ENCODE measurements at regions not wholly inside any gene's neighbourhood (a gene's known extent, or its start where the extent isn't known, plus 50 kb on each side); places are given as distances from the start of the nearest gene placed in this dataset.
A peak's percentile ranks its signal among the peaks of the same experiment; 100 is the strongest.

- ATAC-seq (no peak), DNase-seq (no peak)
- intact Hi-C loops (cut with DNase I, micrococcal nuclease): no loop called here
Observed at GRCh38 chr13:88294368-88294767, 623.2 kb downstream of the SLITRK5 start.

- DNase-seq (no peak), ATAC-seq (no peak)
- intact Hi-C loops (cut with DNase I, micrococcal nuclease): no loop called here
Observed at GRCh38 chr13:88303157-88303556, 632.0 kb downstream of the SLITRK5 start.

DNA sequence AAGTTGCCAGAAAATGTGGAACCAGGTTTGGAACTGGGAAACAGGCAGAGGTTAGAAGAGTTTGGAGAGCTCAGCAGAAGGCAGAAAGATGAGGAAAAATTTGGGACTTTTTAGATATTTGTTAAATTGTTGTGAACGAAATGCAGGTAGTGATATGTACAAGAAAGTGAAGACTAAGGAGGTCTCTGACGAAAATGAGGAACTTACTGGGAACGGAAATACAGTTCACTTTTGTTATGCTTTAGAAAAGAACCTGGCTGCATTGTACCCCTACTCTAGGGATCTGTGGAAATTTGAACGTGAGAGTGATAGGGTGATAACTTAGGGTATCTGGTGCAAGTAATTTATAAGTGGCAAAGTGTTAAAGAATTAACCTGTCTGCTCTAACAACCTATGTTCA lies 632.4 kb downstream of the SLITRK5 start:
- DNase-seq: no peak
- intact Hi-C loops (cut with DNase I, micrococcal nuclease): no loop called here
- ATAC-seq: no peak

- DNase-seq: no peak
- no peak for ATAC-seq
- intact Hi-C loops (cut with DNase I, micrococcal nuclease): no loop called here
Observed at GRCh38 chr13:88314496-88314895, 643.3 kb downstream of the SLITRK5 start.

DNA sequence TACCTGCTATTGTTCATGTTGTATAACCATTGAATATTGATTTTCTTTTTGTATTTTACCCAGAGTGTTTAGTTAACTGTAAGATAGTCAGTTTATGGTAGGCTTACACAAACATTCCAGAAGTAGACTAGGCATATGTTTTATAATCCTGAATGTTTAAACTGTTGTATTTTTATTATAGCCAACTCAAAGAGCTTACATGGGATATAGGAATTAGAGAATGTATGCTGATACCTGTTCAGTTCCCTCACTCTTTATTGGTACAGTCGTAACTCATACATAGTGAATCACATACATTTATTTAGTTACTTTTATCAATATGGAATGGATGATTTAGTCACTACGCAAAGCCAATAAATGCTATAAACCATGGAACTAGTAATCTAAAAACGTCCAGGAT lies 657.9 kb downstream of the SLITRK5 start:
- peak; percentile 95 for ATAC-seq
- intact Hi-C loops (cut with DNase I, micrococcal nuclease): no loop called here
- DNase-seq: no peak

DNA sequence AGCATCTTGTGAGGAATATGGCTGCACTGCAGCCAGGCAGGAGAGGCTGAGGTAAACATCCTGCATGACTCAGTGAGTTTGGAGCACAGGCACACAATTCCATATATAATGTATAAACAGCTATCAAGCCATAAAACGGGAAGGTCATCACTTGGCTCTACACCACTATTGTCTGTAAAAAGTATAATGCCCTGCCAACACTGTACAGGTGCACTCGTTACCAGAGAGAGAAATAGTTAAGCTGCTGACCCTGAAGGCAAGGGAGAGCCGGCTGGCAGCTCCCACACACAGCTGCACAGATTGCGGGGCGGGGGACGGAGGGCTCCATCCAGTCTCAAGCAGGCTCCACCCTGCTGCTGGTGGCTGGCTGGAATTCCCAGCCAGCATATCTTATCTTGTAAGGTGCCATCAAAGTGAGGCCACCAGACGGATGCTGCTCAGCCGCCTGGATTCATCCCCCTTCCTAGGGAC lies 668.1 kb downstream of the SLITRK5 start:
- intact Hi-C loops (cut with DNase I, micrococcal nuclease): no loop called here
- DNase-seq (peak; percentile 49 to 56), ATAC-seq (peak; percentile 98)

DNA sequence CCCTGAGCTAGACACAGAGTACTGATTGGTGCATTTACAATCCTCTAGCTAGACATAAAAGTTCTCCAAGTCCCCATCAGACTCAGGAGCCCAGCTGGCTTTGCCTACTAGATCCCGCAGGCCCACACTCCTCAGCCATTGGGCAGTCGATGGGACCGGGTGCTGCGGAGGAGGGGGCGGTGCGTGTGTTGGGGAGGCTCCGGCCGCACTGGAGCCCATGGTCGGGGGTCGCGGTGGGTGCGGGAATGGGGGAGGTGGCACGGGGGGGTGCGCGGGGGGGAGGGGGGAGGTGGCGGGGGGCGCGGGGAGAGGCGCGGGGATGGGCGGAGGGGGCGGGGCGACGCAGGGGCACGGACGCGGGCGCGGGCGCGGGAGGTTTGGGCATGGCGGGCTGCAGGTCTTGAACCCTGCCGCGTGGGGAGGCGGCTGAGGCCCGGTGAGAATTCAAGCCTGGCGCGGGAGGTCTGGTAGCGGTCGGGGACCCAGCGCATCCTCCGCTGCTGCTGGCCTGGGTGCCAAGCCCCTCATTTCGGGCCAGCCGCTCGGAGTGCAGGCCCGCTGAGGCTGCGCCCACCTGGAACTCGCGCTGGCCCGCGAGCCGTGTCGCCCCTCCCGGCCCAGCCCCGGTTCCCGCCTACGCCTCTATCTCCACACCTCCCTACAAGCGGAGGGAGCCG lies 674.1 kb downstream of the SLITRK5 start:
- ATAC-seq (no peak), DNase-seq (no peak)
- intact Hi-C loops (cut with DNase I, micrococcal nuclease): no loop called here

DNA sequence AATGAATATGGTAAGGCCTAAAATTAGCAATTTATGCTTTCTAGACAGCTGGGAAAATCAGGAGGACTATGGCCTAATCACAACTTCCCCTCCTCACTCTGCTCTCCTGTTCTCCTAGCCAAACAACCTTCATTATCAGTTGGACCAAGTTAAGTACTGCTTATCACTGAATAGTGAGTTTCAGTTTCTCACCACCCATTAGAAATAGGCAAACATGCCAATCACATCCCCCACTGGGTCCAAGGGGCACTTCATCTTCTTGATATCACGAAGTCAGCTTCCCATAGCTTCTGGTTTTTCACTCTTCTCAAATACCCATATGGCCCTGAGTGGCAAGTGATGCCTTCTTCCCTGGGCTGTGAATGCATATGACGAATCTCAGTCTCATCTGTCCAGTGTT lies 689.6 kb downstream of the SLITRK5 start:
- ATAC-seq (no peak), DNase-seq (no peak)
- intact Hi-C loops (cut with DNase I, micrococcal nuclease): no loop called here

DNA sequence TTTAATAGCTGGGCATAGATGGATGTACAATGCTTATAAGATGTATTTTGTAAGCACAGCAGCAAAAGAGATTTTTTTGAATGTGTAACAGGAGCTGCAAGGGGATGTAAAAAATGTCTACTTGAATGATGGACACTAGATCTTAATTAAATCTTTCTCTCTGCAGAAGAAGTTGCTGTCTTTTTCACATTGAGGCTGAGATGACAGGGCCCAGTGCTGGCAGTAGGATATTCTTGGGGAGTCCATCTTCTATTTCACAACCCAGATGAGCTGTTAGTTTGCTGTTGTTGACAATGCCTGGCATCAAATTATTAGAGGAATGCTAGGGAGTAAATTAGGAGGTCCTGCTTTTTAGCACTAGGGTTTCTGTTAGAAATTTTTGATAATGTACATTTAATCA lies 698.7 kb downstream of the SLITRK5 start:
- DNase-seq (no peak), ATAC-seq (no peak)
- intact Hi-C loops (cut with DNase I, micrococcal nuclease): no loop called here

DNA sequence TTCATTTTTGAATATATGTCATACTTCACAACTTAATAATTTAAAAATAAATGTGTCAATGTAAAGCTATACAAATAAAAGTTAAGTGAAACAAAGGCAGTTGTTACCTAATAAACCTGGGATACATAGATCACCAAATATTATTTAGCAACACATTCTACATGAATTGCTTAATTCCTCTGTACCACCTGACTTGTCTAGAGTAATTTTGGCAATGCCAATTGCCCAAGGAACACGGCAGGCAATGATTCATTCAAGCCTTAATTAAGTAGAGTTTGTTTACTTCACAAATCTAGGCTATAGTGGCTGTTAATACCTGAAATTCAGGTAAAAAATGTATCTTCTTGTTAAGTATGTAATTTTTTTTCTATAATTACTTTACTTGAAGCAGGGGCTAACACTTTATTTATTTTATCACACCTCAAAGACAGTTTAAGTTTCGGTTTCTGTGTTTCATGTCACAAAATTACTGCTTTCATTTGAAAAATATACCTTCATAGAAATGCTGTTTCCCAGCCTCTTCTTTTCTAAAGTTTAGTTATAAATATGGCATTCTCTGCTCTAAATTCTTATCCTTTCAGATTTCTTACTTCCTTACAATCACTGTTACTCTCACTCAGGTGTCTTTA lies 705.7 kb downstream of the SLITRK5 start:
- ATAC-seq (no peak), DNase-seq (no peak)
- intact Hi-C loops (cut with DNase I, micrococcal nuclease): no loop called here

- DNase-seq (no peak), ATAC-seq (no peak)
- intact Hi-C loops (cut with DNase I, micrococcal nuclease): no loop called here
Observed at GRCh38 chr13:88377852-88378251, 706.7 kb downstream of the SLITRK5 start.

DNA sequence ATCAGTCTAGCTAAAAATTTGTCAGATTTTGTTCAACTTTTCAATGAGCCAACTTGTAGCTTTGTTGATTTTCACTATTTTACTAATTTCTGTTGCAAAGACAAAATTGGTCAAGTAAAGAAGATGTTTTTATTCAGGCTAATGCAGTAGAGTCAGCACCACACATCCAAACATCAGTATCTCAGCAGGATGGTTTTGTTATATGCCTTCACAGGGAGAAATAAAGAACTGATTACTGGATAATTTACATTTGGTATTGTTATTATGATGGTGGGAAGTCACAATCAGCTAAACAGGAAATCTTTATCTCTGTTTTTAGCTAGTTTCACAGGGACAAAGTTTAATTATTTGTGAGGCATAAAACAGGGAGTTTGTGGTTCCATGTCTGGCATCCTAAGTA lies 713.4 kb downstream of the SLITRK5 start:
- ATAC-seq (no peak), DNase-seq (no peak)
- intact Hi-C loops (cut with DNase I, micrococcal nuclease): no loop called here

GRCh38 chr13:88395804-88396203 lies 724.6 kb downstream of the SLITRK5 start:
- ATAC-seq: no peak
- intact Hi-C loops (cut with DNase I, micrococcal nuclease): no loop called here
- no peak for DNase-seq

- ATAC-seq: no peak
- no peak for DNase-seq
- intact Hi-C loops (cut with DNase I, micrococcal nuclease): no loop called here
Observed at GRCh38 chr13:88411696-88412095, 740.5 kb downstream of the SLITRK5 start.

DNA sequence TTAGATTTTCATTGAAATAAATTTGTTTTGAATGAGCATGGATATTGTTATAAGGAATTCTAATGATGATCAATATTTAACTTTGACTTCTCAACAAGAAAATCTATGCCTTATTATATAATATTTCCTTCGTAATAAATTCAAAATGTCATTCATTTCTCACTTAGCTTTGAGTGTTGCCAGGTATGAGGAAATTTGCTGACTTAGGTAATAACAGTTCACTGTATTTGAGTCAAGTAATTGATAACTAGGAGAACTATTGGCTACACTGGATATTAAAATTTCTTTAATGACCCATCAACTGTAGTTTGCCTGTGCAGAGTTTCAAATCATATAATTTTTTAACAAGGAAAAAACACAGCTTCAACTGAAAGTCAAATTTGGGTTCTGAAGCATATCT lies 746.6 kb downstream of the SLITRK5 start:
- ATAC-seq: no peak
- intact Hi-C loops (cut with DNase I, micrococcal nuclease): no loop called here
- DNase-seq: no peak

DNA sequence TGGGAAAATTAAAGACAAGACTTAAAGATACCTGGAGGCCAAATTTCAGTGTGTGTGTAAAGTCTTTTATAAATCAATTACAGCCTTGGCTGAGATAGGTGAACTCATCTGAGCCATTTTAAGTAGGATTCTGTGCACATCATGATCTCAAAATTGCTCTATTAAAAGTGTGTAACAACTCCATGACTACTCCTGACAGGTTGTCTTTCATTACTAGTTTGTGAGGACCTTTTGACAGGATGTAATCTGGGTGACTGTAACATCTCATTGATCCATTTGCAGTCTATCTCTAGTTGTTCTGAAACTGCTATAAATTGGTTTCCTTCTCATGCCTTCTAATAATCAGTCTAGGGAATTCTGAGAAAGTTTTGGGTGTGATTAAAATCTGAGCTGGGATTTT lies 753.3 kb downstream of the SLITRK5 start:
- ATAC-seq: no peak
- intact Hi-C loops (cut with DNase I, micrococcal nuclease): no loop called here

GRCh38 chr13:88426661-88427060 lies 755.5 kb downstream of the SLITRK5 start:
- no peak for ATAC-seq
- intact Hi-C loops (cut with DNase I, micrococcal nuclease): no loop called here
- no peak for DNase-seq

More for the DNA sequence above, 753.3 kb downstream of the SLITRK5 start:
- no peak for DNase-seq

DNA sequence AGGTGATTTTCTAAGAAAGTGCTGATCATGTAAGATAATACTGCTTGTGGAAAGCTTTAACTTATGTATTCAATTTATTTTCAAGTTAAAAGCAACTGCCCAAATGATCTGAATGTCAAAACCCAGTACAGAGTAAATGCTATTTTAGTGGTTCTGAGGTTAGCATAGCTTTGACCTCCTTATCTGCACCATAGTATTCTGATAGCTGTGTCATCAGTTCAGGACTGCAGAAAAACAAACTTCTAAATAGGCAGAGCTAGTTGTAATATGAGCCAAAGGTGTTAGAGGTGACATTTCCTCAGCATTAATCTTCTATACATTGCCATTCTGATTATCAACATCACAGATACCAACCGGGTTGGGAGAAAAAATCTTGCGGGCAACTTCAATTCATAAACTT lies 758.7 kb downstream of the SLITRK5 start:
- intact Hi-C loops (cut with DNase I, micrococcal nuclease): no loop called here
- ATAC-seq (no peak), DNase-seq (no peak)

DNA sequence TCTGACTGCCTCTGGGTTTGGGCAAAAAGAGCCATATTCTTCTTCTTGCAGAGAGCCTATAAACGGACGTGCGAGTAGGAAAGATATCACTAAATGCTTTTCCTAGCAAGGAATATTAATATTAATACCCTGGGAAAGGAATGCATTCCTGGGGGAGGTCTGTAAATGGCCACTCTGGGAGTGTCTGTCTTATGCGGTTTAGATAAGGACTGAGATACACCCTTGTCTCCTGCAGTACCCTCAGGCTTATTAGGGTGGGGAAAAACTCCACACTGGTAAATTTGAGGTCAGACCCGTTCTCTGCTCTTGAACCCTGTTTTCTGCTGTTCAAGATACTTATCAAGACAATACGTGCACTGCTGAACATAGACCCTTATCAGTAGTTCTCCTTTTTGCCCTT lies 763.8 kb downstream of the SLITRK5 start:
- intact Hi-C loops (cut with DNase I, micrococcal nuclease): no loop called here
- no peak for ATAC-seq
- DNase-seq: no peak

DNA sequence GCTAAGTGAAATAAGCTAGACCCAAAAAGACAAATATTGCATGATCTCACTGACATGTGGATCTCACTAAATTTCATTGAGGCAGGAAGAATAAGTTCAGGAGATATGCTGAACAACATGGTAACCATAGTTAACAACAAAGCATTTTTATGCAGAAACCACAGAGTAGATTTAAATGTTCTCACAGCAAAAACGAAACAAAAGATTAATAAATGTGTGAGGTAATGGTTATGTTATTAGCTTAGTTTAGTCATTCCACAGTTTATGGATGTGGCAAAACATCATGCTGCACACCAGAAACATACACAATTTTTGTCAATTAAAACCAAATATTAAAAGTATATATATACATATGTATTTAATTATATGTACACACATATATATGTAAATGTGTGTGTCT lies 765.8 kb downstream of the SLITRK5 start:
- intact Hi-C loops (cut with DNase I, micrococcal nuclease): no loop called here
- DNase-seq: no peak
- ATAC-seq: no peak

DNA sequence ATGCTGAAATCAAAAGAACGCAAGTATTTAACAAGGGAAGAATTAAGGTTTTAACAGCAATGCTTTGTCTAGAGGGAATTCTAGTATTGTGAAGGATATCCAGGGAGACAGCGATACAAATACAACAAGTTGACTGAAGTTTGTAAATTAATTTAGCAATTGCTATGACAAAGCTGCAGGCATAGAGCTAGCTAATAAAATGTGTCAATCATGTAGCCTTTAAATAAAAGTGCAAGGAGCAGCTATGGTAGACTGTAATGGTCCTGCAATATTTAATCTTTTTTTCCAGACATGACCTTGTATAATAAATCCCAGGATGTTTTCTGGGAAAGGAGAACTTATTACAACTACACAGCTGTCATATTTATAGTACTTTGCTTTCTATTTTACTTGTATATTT lies 779.3 kb downstream of the SLITRK5 start:
- ATAC-seq (no peak), DNase-seq (no peak)
- intact Hi-C loops (cut with DNase I, micrococcal nuclease): no loop called here

All from left colon (tissue), 2 donors.